MG63 (cell line): ENCODE measurements at regions not wholly inside any gene's neighbourhood (a gene's known extent, or its start where the extent isn't known, plus 50 kb on each side); places are given as distances from the start of the nearest gene placed in this dataset.
A peak's percentile ranks its signal among the peaks of the same experiment; 100 is the strongest.
"Not testable (repeated sequence)": the region's sequence is repeated elsewhere in the genome, so short reads cannot be mapped to it uniquely, and the experiment has no call there.

Source experiments
- DNase-seq: peaks from one replicate; pipeline ENCODE4 v3.0.0-alpha.2; 2020
- H3K27me3 ChIP-seq: fragments of 250-450 bp; sonication (Bioruptor Pico); 2 replicates; pipeline ENCODE4 v1.5.1; 2020; ENCODE audit warnings: mild to moderate bottlenecking, moderate library complexity
- H3K36me3 ChIP-seq: fragments of 250-450 bp; sonication (Bioruptor Pico); 2 replicates; pipeline ENCODE4 v1.5.1; 2020; ENCODE audit warnings: mild to moderate bottlenecking, moderate library complexity
- H3K4me3 ChIP-seq: fragments of 250-450 bp; sonication (Bioruptor Pico); 2 replicates; pipeline ENCODE4 v1.5.1; 2020; ENCODE audit warnings: mild to moderate bottlenecking, moderate library complexity
- H3K9me3 ChIP-seq: fragments of 250-450 bp; sonication (Bioruptor Pico); 2 replicates; pipeline ENCODE4 v1.5.1; 2020; ENCODE audit warnings: mild to moderate bottlenecking, moderate library complexity

- H3K9me3 ChIP-seq, H3K36me3 ChIP-seq, DNase-seq, H3K4me3 ChIP-seq, H3K27me3 ChIP-seq: not testable (repeated sequence)
Observed at GRCh38 chr11:13614918-13615317, 53.5 kb upstream of the FAR1 start.

GRCh38 chr11:13608656-13609055, 59.8 kb upstream of the FAR1 start:
- H3K27me3 ChIP-seq = no peaks in the 10 kb centered on the region
- no peaks in the 10 kb centered on the region for H3K9me3 ChIP-seq
- DNase-seq = no peak
- no peak overlapping the region for H3K4me3 ChIP-seq
- no peaks in the 10 kb centered on the region for H3K36me3 ChIP-seq

- H3K4me3 ChIP-seq = no peak overlapping the region
- H3K27me3 ChIP-seq = no peaks in the 10 kb centered on the region
- H3K9me3 ChIP-seq = no peaks in the 10 kb centered on the region
- DNase-seq = no peak
- no peaks in the 10 kb centered on the region for H3K36me3 ChIP-seq
Observed at GRCh38 chr11:13606701-13607100, 61.8 kb upstream of the FAR1 start.

GRCh38 chr11:13603661-13604060, 64.8 kb upstream of the FAR1 start:
- H3K27me3 ChIP-seq = no peaks in the 10 kb centered on the region
- DNase-seq = peak; percentile 1
- no peaks in the 10 kb centered on the region for H3K36me3 ChIP-seq
- no peaks in the 10 kb centered on the region for H3K9me3 ChIP-seq
- H3K4me3 ChIP-seq = no peak overlapping the region

DNA sequence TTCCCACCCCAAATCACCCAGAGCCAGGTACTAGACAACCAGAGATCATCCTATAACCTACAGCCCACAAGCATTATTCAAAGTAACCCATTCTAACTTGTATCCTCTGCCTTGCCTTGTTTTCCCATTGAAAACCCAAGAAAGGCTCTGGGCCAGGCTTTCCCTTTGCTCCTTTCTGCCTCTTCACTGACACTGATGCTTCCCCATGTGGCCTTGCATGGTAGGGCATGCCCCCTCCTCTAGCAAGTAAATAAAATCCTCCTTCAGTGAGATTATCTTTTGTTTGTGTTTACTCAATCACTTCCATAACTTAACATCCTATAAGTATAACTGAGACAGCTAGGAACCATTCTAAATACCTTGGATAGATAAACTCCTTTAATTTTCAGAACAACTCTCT, 65.6 kb upstream of the FAR1 start:
- Histone ChIP-seq H3K9me3 (no peaks in the 10 kb centered on the region), H3K4me3 (no peak overlapping the region), H3K36me3 (no peaks in the 10 kb centered on the region), H3K27me3 (no peaks in the 10 kb centered on the region)
- DNase-seq = no peak

- no peak overlapping the region for H3K4me3 ChIP-seq
- no peak for DNase-seq
- no peaks in the 10 kb centered on the region for H3K27me3 ChIP-seq
- H3K36me3 ChIP-seq = no peaks in the 10 kb centered on the region
- no peaks in the 10 kb centered on the region for H3K9me3 ChIP-seq
Observed at GRCh38 chr11:13596611-13597326, 71.7 kb upstream of the FAR1 start.

GRCh38 chr11:13595166-13595565, 73.3 kb upstream of the FAR1 start:
- Histone ChIP-seq H3K4me3 (no peak overlapping the region), H3K36me3 (no peaks in the 10 kb centered on the region), H3K9me3 (no peaks in the 10 kb centered on the region), H3K27me3 (no peaks in the 10 kb centered on the region)
- no peak for DNase-seq

GRCh38 chr11:13594044-13594443, 74.4 kb upstream of the FAR1 start:
- Histone ChIP-seq H3K4me3 (no peak overlapping the region), H3K9me3 (no peaks in the 10 kb centered on the region), H3K27me3 (no peaks in the 10 kb centered on the region), H3K36me3 (no peaks in the 10 kb centered on the region)
- DNase-seq = no peak

GRCh38 chr11:13578514-13579140, 82.8 kb upstream of the PTH start:
- no peaks in the 10 kb centered on the region for H3K27me3 ChIP-seq
- H3K4me3 ChIP-seq = no peak overlapping the region
- DNase-seq = no peak
- no peaks in the 10 kb centered on the region for H3K9me3 ChIP-seq
- no peaks in the 10 kb centered on the region for H3K36me3 ChIP-seq

DNA sequence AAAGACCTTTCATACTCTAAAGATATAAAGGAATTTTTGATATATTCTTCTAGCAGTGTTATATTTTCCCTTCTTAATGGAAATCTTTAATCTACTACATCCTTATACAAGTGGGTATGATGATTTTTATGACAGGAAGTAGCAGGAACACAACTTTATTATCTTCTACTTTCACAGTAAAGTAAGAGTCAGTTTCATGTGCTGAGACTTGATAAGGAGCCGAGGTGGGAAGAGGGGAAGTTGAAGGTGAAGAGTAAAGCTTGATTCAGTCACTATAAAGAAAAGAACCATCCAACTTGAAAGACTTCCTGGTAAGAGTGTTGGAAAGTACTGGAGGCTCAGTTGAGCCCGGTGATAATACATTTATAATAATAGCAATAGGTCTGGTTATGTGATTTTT, 82.1 kb upstream of the PTH start:
- H3K4me3 ChIP-seq = no peak overlapping the region
- H3K36me3 ChIP-seq = no peaks in the 10 kb centered on the region
- DNase-seq = no peak
- no peaks in the 10 kb centered on the region for H3K9me3 ChIP-seq
- H3K27me3 ChIP-seq = no peaks in the 10 kb centered on the region

GRCh38 chr11:13576995-13577394, 81.2 kb upstream of the PTH start:
- Histone ChIP-seq H3K9me3 (no peaks in the 10 kb centered on the region), H3K36me3 (no peaks in the 10 kb centered on the region), H3K27me3 (no peaks in the 10 kb centered on the region), H3K4me3 (no peak overlapping the region)
- no peak for DNase-seq

GRCh38 chr11:13575385-13575784, 79.6 kb upstream of the PTH start:
- not testable (repeated sequence) for H3K36me3 ChIP-seq, H3K4me3 ChIP-seq, H3K9me3 ChIP-seq, DNase-seq, H3K27me3 ChIP-seq

DNA sequence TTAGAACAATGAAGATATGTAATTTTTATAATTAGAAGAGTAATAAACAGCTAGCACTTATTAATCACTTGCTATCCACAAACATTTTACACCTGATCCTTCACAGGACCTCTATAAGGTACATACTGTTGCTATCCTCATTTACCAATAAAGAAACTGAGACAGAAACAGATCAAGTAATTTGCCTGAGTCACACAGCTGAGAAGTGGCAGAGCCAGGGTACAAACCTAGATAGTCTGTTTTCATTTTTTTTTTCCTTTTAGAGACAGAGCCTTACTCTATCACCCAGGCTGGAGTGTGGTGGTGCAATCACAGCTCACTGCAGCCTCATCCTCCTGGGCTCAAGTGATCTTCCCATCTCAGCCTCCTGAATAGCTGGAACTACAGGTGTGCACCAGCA, 71.8 kb upstream of the PTH start:
- Histone ChIP-seq H3K9me3 (no peaks in the 10 kb centered on the region), H3K27me3 (no peaks in the 10 kb centered on the region), H3K4me3 (no peak overlapping the region), H3K36me3 (no peaks in the 10 kb centered on the region)
- no peak for DNase-seq

GRCh38 chr11:13561860-13562259, 66.1 kb upstream of the PTH start:
- Histone ChIP-seq H3K4me3 (no peak overlapping the region), H3K36me3 (no peaks in the 10 kb centered on the region), H3K9me3 (no peaks in the 10 kb centered on the region), H3K27me3 (no peaks in the 10 kb centered on the region)
- no peak for DNase-seq

GRCh38 chr11:13560341-13560740, 64.5 kb upstream of the PTH start:
- H3K4me3 ChIP-seq, DNase-seq, H3K36me3 ChIP-seq, H3K9me3 ChIP-seq, H3K27me3 ChIP-seq: not testable (repeated sequence)

- H3K27me3 ChIP-seq = no peaks in the 10 kb centered on the region
- no peak for DNase-seq
- no peak overlapping the region for H3K4me3 ChIP-seq
- no peaks in the 10 kb centered on the region for H3K36me3 ChIP-seq
- no peaks in the 10 kb centered on the region for H3K9me3 ChIP-seq
Observed at GRCh38 chr11:13552784-13553183, 57.0 kb upstream of the PTH start.

- Histone ChIP-seq H3K9me3 (no peaks in the 10 kb centered on the region), H3K27me3 (no peaks in the 10 kb centered on the region), H3K4me3 (no peak overlapping the region), H3K36me3 (no peaks in the 10 kb centered on the region)
- no peak for DNase-seq
Observed at GRCh38 chr11:13551834-13552233, 56.0 kb upstream of the PTH start.

- no peak for DNase-seq
- Histone ChIP-seq H3K36me3 (no peaks in the 10 kb centered on the region), H3K9me3 (no peaks in the 10 kb centered on the region), H3K4me3 (no peak overlapping the region), H3K27me3 (no peaks in the 10 kb centered on the region)
Observed at GRCh38 chr11:13550761-13551160, 55.0 kb upstream of the PTH start.
